ENCODE measurements at regions not wholly inside any gene's neighbourhood (a gene's known extent, or its start where the extent isn't known, plus 50 kb on each side); places are given as distances from the start of the nearest gene placed in this dataset.
"Not testable (repeated sequence)": the region's sequence is repeated elsewhere in the genome, so short reads cannot be mapped to it uniquely, and the experiment has no call there.

GRCh38 chr20:52303281-52303950 lies 111.8 kb upstream of the ZFP64 start:
- BruUV-seq (replicated peaks), result no TSS peak
- POLR2A ChIA-PET, result no interaction called here
- H3K27me3 ChIP-seq (replicated peaks; ENCODE audit: control insufficient read depth, insufficient read depth, low read length), result peaks cover 2% of the 10 kb centered on the region; the same call in 1 of the 2 replicates

GRCh38 chr20:52302736-52303135 lies 111.2 kb upstream of the ZFP64 start:
- no peak for TF ChIP-seq CTCF (IDR thresholded peaks at IDR 0.05; ENCODE audit: insufficient read depth in 1 of 2, low read depth in 1 of 2, low read length in 1 of 2, severe bottlenecking in 1 of 2, unreplicated experiment in 1 of 2)
- Mint-ChIP-seq H3K27me3 (ENCODE audit: insufficient read depth, unreplicated experiment) (peaks cover 28% of the 10 kb centered on the region), H3K4me3 (ENCODE audit: unreplicated experiment) (no peak overlapping the region), H3K27ac (ENCODE audit: unreplicated experiment) (no peak overlapping the region), H3K4me1 (ENCODE audit: low read depth, unreplicated experiment) (no peaks in the 10 kb centered on the region), H3K36me3 (ENCODE audit: insufficient read depth, unreplicated experiment) (no peaks in the 10 kb centered on the region), H3K9me3 (ENCODE audit: unreplicated experiment) (no peaks in the 10 kb centered on the region)
- no peak for DNase-seq
- no TSS peak for BruUV-seq (replicated peaks)
- Histone ChIP-seq H3K9me3 (no peaks in the 10 kb centered on the region; the same call in 1 of the 2 replicates), H3K36me3 (ENCODE audit: control insufficient read depth, insufficient read depth, low read length) (no peaks in the 10 kb centered on the region), H3K27me3 (replicated peaks; ENCODE audit: control insufficient read depth, insufficient read depth, low read length) (peaks cover 2% of the 10 kb centered on the region; the same call in 1 of the 2 replicates), H3K4me1 (no peaks in the 10 kb centered on the region), H3K4me3 (ENCODE audit: low read depth, low read length) (no peak overlapping the region)
- intact Hi-C loops (cut with micrococcal nuclease; ENCODE audit: unreplicated experiment), result no loop called here
- CTCF ChIA-PET, result no interaction called here
- POLR2A ChIA-PET, result no interaction called here

More at GRCh38 chr20:52303281-52303950, 111.8 kb upstream of the ZFP64 start:
- peaks cover 28% of the 10 kb centered on the region for H3K27me3 Mint-ChIP-seq (ENCODE audit: insufficient read depth, unreplicated experiment)
- Histone ChIP-seq H3K36me3 (ENCODE audit: control insufficient read depth, insufficient read depth, low read length) (no peaks in the 10 kb centered on the region), H3K9me3 (no peaks in the 10 kb centered on the region; the same call in 1 of the 2 replicates), H3K4me1 (no peaks in the 10 kb centered on the region), H3K4me3 (ENCODE audit: low read depth, low read length) (no peak overlapping the region)
- TF ChIP-seq CTCF (IDR thresholded peaks at IDR 0.05; ENCODE audit: insufficient read depth in 1 of 2, low read depth in 1 of 2, low read length in 1 of 2, severe bottlenecking in 1 of 2, unreplicated experiment in 1 of 2), result no peak
- no peak for DNase-seq
- H3K9me3 Mint-ChIP-seq (ENCODE audit: unreplicated experiment), result no peaks in the 10 kb centered on the region
- H3K4me1 Mint-ChIP-seq (ENCODE audit: low read depth, unreplicated experiment), result no peaks in the 10 kb centered on the region
- intact Hi-C loops (cut with micrococcal nuclease; ENCODE audit: unreplicated experiment), result no loop called here
- H3K27ac Mint-ChIP-seq (ENCODE audit: unreplicated experiment), result no peak overlapping the region
- CTCF ChIA-PET, result no interaction called here
- no peaks in the 10 kb centered on the region for H3K36me3 Mint-ChIP-seq (ENCODE audit: insufficient read depth, unreplicated experiment)
- H3K4me3 Mint-ChIP-seq (ENCODE audit: unreplicated experiment), result no peak overlapping the region

GRCh38 chr20:52302051-52302450 lies 110.5 kb upstream of the ZFP64 start:
- H3K27ac Mint-ChIP-seq (ENCODE audit: unreplicated experiment); H3K27me3 ChIP-seq (replicated peaks; ENCODE audit: control insufficient read depth, insufficient read depth, low read length); POLR2A ChIA-PET; H3K4me3 ChIP-seq (ENCODE audit: low read depth, low read length); H3K4me1 ChIP-seq; H3K9me3 Mint-ChIP-seq (ENCODE audit: unreplicated experiment); intact Hi-C loops (cut with micrococcal nuclease; ENCODE audit: unreplicated experiment); H3K4me1 Mint-ChIP-seq (ENCODE audit: low read depth, unreplicated experiment); H3K36me3 ChIP-seq (ENCODE audit: control insufficient read depth, insufficient read depth, low read length); BruUV-seq (replicated peaks); DNase-seq; H3K36me3 Mint-ChIP-seq (ENCODE audit: insufficient read depth, unreplicated experiment); H3K4me3 Mint-ChIP-seq (ENCODE audit: unreplicated experiment); H3K9me3 ChIP-seq: not testable (repeated sequence)
- CTCF ChIA-PET, result interaction anchor here (1.0 kb wide), 1 partner anchor 10 kb away, joined by 5 read pairs; no protein-coding TSS in a partner anchor
- peaks cover 28% of the 10 kb centered on the region for H3K27me3 Mint-ChIP-seq (ENCODE audit: insufficient read depth, unreplicated experiment)
